GM12872 (cell line): ENCODE measurements at regions not wholly inside any gene's neighbourhood (a gene's known extent, or its start where the extent isn't known, plus 50 kb on each side); places are given as distances from the start of the nearest gene placed in this dataset.
A peak's percentile ranks its signal among the peaks of the same experiment; 100 is the strongest.

Experiments used
- TF ChIP-seq, protein P1 (sequence below): IDR thresholded peaks from 3 replicates; pipeline ENCODE4 v1.5.1; 2011; ENCODE audit warnings: low read depth, mild to moderate bottlenecking, low read length, moderate library complexity; ENCODE audit not compliant: insufficient read depth

DNA sequence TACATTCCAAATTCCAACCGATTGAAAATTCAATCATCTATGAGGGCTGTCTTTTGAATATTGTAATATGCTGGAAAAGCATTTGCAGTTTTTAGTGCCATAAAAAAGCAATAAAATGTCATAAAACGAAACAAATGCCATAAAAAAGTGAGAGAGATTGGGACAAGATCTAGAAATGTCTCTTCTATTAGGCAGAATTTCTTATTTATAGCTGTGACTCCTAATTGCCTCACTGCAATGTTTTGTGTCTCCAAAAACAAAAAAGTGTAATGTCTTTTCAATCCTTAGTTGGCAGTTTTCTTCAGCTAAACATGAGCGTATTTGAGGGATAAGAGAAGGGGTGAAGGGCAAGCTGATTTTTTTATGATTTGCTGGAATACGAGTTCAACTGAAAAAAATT lies 153.9 kb downstream of the NAF1 start:
- TF ChIP-seq, protein P1, sequence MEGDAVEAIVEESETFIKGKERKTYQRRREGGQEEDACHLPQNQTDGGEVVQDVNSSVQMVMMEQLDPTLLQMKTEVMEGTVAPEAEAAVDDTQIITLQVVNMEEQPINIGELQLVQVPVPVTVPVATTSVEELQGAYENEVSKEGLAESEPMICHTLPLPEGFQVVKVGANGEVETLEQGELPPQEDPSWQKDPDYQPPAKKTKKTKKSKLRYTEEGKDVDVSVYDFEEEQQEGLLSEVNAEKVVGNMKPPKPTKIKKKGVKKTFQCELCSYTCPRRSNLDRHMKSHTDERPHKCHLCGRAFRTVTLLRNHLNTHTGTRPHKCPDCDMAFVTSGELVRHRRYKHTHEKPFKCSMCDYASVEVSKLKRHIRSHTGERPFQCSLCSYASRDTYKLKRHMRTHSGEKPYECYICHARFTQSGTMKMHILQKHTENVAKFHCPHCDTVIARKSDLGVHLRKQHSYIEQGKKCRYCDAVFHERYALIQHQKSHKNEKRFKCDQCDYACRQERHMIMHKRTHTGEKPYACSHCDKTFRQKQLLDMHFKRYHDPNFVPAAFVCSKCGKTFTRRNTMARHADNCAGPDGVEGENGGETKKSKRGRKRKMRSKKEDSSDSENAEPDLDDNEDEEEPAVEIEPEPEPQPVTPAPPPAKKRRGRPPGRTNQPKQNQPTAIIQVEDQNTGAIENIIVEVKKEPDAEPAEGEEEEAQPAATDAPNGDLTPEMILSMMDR = no peak

DNA sequence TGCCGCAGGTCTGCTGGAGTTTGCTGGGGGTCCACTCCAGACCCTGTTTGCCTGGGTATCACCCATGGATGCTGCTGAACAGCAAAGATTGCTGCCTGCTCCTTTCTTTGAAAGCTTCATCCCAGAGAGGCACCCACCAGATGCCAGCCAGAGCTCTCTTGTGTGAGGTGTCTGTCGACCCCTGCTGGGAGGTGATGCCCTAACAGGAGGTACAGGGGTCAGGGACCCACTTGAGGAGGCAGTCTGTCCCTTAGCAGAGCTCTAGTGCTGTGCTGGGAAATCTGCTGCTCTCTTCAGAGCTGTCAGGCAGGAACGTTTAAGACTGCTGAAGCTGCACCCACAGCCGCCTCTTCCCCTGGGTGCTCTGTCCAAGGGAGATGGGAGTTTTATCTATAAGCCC lies 162.7 kb downstream of the NAF1 start:
- TF ChIP-seq, protein P1 = peak; percentile 22; the same call in 2 of the 3 replicates

DNA sequence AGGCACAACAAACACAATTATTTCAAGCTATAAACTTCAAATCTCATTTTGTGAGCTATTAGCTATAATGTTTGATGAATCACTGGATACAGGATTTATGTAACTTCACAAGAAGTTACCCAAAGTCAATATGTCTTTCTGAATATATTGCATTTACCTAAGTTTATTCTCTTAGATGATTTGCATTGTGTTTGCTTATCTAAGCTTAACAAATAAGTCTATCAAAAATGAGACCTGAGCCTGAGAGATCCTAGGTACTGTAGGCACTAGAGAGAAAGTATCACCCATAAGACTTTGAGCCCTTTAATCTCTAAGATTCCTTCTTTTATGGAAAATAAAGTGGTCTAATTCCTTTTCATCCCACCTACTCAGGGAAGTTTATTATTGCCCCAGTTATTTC lies 178.2 kb downstream of the NAF1 start:
- TF ChIP-seq, protein P1 = no peak

DNA sequence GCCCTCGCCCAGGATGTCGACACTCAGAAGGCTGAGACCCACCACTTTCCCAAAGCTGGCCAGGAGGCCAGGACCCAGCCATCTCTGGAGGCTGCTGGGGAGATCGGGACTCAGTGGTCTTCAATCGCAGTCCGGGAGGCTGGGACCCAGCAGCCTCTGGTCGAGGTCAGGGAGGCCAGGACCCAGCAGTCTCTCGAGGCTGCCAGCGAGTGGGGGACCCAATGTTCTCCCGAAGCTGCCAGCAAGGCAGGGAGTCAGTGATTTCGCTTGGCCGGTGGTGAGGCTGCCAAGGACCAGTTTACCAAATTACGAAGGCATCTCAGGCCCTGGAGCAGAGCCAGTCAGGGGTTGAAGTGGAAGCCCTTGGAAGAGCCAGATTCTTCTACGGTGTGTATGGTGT lies 181.6 kb downstream of the NAF1 start:
- TF ChIP-seq, protein P1 = no peak

DNA sequence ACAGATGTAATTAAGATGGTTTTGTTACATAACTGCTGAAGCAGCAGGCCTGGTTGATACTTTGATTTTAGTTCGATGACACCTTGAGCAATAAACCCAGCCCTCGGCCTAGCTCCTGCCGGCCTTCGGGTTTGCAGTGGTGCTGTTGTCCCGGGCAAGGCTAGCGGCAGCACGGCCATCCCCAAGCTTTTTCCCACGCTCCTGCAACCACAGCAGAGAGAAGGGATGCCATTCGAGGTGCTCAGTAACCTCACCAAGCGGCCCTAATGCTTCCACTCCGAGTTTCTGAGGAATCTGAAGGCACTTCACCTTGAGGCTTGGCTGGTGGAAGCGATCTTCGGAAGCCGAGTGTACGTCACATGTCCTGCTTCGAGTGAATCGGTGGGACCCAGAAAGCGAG lies 182.1 kb downstream of the NAF1 start:
- TF ChIP-seq, protein P1 = no peak

DNA sequence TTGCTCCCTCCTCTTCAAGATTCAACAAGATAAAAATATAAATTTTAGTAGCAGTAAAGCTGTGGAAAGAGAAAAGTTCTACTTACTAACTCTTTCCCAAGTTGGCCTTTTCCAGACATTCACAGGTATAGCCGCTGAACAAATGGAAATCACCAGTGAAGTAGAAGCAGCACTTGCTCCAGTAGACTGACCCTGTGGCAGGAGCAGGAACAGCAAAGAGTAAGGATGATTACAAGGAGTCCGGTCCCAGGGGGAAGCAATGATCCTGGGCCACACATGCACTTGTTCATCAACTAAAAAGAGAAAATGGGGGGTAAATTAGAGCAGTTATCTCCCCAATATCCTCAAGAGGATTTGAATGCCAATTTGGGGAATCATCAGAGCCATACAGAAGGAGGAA lies 184.9 kb downstream of the NAF1 start:
- TF ChIP-seq, protein P1 = no peak

DNA sequence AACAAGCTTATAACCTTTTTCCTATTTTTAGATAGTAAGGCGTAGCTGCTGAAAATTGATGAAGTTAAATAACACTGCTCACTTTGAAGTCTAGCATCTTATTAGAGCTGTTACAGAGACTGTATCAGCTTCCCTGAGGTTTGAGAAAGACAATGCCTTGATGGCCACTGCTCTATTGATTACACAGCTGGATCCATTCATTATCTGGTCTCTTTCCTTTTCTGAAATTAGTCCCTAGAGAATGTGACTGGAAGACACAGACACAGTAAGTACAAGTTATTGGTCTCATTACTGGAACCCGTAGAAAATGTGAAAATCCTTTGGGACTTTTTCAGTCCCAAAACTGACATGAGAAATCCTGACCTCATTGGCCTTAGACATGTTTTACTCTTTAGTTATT lies 188.3 kb downstream of the NAF1 start:
- TF ChIP-seq, protein P1 = no peak

DNA sequence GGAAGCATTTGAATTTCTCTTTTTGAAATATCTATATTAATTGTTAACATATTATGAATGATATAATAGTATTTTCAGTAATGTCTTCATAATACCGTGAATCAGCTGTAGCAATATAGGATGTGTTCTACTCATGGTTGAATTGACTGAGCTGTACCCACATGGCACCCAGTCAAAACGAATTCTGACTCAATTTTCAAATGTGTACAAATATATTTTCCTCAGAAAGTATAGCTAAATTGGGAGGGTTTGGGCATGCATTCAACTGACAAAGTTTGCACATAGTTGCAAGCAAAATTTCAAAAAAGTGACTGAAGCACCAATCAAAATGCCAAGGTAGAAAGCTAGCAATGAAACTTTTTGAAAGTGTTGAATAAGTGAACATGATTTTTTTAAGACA lies 188.9 kb downstream of the NAF1 start:
- TF ChIP-seq, protein P1 = no peak
